Breast epithelium (tissue), 4 donors: ENCODE measurements at regions not wholly inside any gene's neighbourhood (a gene's known extent, or its start where the extent isn't known, plus 50 kb on each side); places are given as distances from the start of the nearest gene placed in this dataset.
A peak's percentile ranks its signal among the peaks of the same experiment; 100 is the strongest.

Source experiments
- DNase-seq, 2 donors: peaks; one replicate each; pipeline ENCODE4 v3.0.0-alpha.2; 2019; ENCODE audit warnings: low spot score in 2 of 2
- H3K27ac ChIP-seq, 2 donors: fragments of 200-600 bp; sonication (generic) in 1 of 2; one replicate each; pipeline ENCODE4 v1.5.1; 2016 to 2019; ENCODE audit warnings: mild to moderate bottlenecking in 1 of 2
- H3K27me3 ChIP-seq, 2 donors: fragments of 200-600 bp; sonication (generic) in 1 of 2; one replicate each; pipeline versions ENCODE4 v1.5.1 to v1.6.0; 2017 to 2019; ENCODE audit warnings: control low read depth in 1 of 2, mild to moderate bottlenecking in 1 of 2
- H3K36me3 ChIP-seq: fragments of 200-600 bp; one replicate; pipeline ENCODE4 v1.5.1; 2019
- H3K4me1 ChIP-seq, 2 donors: fragments of 200-600 bp; sonication (generic); one replicate each; pipeline ENCODE4 v1.5.1; 2016 to 2019; ENCODE audit warnings: control low read depth in 1 of 2
- H3K4me3 ChIP-seq, 3 donors: fragments of 200-600 bp; sonication (generic); 1 replicate in 2 of 3; 2 replicates in 1 of 3; pipeline ENCODE4 v1.5.1; 2016 to 2019; ENCODE audit warnings: mild to moderate bottlenecking in 3 of 3, moderate library complexity in 2 of 3
- H3K9me3 ChIP-seq, 2 donors: fragments of 200-600 bp; sonication (generic) in 1 of 2; one replicate each; pipeline ENCODE4 v1.5.1; 2016 to 2019; ENCODE audit warnings: control low read depth in 1 of 2
- POLR2A ChIP-seq: fragments of 450-650 bp; IDR thresholded peaks from one replicate; pipeline ENCODE4 v1.6.1; 2016; ENCODE audit warnings: antibody characterized with exemption, mild to moderate bottlenecking, moderate library complexity
- POLR2AphosphoS5 ChIP-seq, 3 donors: sonication (generic); formaldehyde crosslinking; IDR thresholded peaks; one replicate each; pipeline ENCODE4 v1.6.1; 2017; ENCODE audit warnings: antibody characterized with exemption in 3 of 3
- intact Hi-C: fragments of 100-400 bp; cut with DNase I; formaldehyde crosslinking; loops from one replicate; pipeline ENCODE4 v1.15.1; 2023; ENCODE audit warnings: low total_unique reads
- TF ChIP-seq, protein P1 (sequence below), 3 donors: fragments of 450-650 bp; IDR thresholded peaks; one replicate each; pipeline ENCODE4 v1.5.1; 2016 to 2017; ENCODE audit warnings: antibody characterized with exemption in 3 of 3, mild to moderate bottlenecking in 3 of 3, moderate library complexity in 3 of 3

DNA sequence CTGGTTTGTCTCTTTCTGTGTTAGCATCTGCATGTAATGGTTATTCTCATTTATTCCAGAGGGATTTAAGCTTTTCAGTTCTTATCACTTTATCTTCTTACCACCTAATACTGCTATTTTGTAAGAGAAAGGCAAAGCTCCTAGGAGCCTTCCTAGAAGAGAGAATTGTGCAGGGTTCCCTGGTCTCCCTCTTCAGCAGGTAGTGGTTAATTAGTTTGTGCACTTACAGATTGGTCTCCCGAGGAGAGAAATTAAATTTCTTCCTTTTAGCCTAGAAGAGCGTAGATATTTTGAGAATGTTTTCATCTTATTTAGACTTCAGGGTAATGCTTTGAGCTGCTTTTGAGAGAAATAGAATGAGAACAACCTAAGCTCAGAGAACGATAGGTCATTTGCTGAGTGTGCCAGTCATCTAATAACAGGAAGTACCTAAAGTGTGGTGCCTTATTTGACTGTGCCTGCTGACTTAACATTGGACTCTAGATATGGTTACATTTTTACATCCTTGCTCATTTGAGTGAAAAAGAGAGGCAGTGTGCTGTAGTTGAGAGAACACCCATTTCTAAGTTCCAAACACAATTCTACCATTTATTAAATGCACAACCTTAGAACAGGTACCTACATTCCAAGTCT is 651.4 kb downstream of the STK39 start:
- Histone ChIP-seq H3K27ac (no peak overlapping the region), H3K27me3 (no peaks in the 10 kb centered on the region), H3K4me1 (no peaks in the 10 kb centered on the region), H3K36me3 (no peaks in the 10 kb centered on the region), H3K4me3 (no peak overlapping the region), H3K9me3 (no peaks in the 10 kb centered on the region)
- TF ChIP-seq, protein P1, sequence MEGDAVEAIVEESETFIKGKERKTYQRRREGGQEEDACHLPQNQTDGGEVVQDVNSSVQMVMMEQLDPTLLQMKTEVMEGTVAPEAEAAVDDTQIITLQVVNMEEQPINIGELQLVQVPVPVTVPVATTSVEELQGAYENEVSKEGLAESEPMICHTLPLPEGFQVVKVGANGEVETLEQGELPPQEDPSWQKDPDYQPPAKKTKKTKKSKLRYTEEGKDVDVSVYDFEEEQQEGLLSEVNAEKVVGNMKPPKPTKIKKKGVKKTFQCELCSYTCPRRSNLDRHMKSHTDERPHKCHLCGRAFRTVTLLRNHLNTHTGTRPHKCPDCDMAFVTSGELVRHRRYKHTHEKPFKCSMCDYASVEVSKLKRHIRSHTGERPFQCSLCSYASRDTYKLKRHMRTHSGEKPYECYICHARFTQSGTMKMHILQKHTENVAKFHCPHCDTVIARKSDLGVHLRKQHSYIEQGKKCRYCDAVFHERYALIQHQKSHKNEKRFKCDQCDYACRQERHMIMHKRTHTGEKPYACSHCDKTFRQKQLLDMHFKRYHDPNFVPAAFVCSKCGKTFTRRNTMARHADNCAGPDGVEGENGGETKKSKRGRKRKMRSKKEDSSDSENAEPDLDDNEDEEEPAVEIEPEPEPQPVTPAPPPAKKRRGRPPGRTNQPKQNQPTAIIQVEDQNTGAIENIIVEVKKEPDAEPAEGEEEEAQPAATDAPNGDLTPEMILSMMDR (IDR thresholded peaks at IDR 0.05) = no peak
- TF ChIP-seq POLR2A = no peak
- no peak for TF ChIP-seq POLR2AphosphoS5 (IDR thresholded peaks at IDR 0.05)
- DNase-seq = no peak
- intact Hi-C loops = no loop called here

DNA sequence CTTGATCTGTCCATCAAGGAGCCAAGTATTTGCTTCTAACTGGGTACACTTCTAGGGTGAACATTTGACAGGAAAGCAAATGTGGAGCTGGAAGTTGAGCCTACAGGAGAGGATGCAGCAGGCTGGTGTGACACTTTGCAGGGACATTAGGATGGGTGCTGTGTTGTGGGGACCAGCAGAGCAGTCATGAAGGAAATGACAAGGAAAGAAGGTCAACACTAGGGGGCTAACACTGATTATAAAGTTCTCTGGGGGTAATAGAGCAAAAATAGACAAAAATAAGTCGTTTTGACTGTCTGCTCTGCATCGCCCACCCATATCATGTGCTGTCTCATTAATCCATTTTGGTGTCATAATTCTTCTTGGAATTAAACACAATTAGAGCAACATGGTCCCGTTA is 652.4 kb downstream of the STK39 start:
- no peaks in the 10 kb centered on the region for H3K36me3 ChIP-seq
- H3K27ac ChIP-seq = no peak overlapping the region
- TF ChIP-seq POLR2A = no peak
- intact Hi-C loops = no loop called here
- no peak for DNase-seq
- H3K27me3 ChIP-seq = no peaks in the 10 kb centered on the region
- no peak overlapping the region for H3K4me3 ChIP-seq
- H3K9me3 ChIP-seq = no peaks in the 10 kb centered on the region
- no peaks in the 10 kb centered on the region for H3K4me1 ChIP-seq

DNA sequence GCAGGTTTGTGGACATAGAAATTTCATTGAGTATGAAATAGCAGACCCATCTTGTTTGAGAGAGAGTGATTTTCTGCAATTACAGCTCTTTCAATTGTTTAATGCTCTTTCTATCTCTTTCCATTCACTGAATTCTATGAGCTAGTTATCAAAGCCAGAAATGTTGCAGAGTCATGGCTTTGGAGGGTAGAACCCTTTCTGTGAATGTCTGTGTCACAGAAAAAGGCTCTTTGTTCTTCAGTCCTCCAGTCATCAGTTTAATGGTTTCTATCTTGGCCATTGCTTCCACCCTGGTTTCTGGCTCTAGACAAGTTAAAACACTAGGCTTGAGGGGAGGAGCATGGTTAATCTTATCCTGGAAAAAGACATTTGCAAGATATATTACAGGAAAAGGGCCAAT is 655.0 kb downstream of the STK39 start:
- intact Hi-C loops = no loop called here
- no peak for DNase-seq
- no peak overlapping the region for H3K4me3 ChIP-seq
- H3K9me3 ChIP-seq = no peaks in the 10 kb centered on the region
- TF ChIP-seq POLR2A = no peak
- TF ChIP-seq, protein P1 (IDR thresholded peaks at IDR 0.05) = no peak
- no peak for TF ChIP-seq POLR2AphosphoS5 (IDR thresholded peaks at IDR 0.05)
- no peaks in the 10 kb centered on the region for H3K27me3 ChIP-seq
- H3K4me1 ChIP-seq = no peaks in the 10 kb centered on the region
- no peak overlapping the region for H3K27ac ChIP-seq
- no peaks in the 10 kb centered on the region for H3K36me3 ChIP-seq

DNA sequence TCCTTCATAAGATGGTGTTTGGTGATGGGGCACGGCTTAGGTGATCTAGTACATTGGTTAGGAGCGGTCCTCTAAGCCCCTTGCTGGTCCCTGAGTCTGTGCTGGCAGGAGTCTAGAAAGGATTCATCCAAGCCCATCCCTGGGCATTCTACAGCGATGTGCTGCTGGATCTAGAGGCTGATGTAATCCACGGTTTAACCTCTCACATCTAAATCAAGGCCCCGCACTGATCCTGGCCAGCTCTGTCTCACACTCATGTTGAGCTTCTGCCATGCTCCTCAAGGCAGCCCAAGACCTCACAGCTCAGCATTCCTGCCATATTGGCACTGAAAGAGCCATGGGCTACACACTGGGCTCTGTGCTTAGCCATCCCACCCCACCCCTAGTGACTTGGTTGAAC is 664.8 kb downstream of the STK39 start:
- H3K4me1 ChIP-seq = no peaks in the 10 kb centered on the region
- intact Hi-C loops = no loop called here
- DNase-seq = no peak
- H3K36me3 ChIP-seq = no peaks in the 10 kb centered on the region
- TF ChIP-seq POLR2AphosphoS5 (IDR thresholded peaks at IDR 0.05) (no peak), POLR2A (no peak)
- TF ChIP-seq, protein P1 (IDR thresholded peaks at IDR 0.05) = no peak
- H3K27ac ChIP-seq = no peak overlapping the region
- no peak overlapping the region for H3K4me3 ChIP-seq
- no peaks in the 10 kb centered on the region for H3K9me3 ChIP-seq
- no peaks in the 10 kb centered on the region for H3K27me3 ChIP-seq

DNA sequence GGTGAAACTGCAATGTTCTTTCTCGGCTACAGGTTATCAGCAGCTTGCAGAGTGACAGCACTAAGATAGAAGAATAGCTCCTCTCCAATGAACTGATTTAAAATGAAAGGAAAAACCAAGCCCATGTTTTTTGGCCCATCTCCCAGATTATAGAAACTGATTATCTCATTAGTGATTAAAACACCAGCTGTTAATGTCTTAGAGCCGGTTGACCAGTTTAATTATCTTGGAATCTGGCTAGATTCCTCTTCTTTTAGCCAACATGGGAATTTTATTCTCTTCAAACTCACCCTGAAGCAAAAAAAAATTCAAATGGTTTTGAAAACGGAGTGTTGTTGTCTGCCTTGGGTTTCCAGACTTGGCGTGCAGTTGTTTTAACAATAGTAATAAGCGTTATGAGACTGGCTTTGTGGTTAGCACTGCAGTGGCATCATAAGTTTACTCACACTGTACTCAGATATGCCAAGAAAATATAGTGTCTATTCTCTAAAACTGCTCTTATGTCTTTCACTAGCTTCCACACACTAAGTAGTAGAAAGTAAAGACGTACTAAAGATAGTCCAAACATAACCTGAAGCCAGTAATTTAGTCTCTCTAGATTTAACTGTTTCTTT is 665.3 kb downstream of the STK39 start:
- Histone ChIP-seq H3K4me1 (no peaks in the 10 kb centered on the region), H3K36me3 (no peaks in the 10 kb centered on the region), H3K27me3 (no peaks in the 10 kb centered on the region), H3K9me3 (no peaks in the 10 kb centered on the region), H3K27ac (no peak overlapping the region), H3K4me3 (peak overlapping the region in 1 of 3 donors; percentile 39)
- no peak for TF ChIP-seq POLR2A
- no peak for TF ChIP-seq POLR2AphosphoS5 (IDR thresholded peaks at IDR 0.05)
- TF ChIP-seq, protein P1 (IDR thresholded peaks at IDR 0.05) = no peak
- no peak for DNase-seq
- intact Hi-C loops = no loop called here
